Smooth muscle cell (in vitro differentiated cells): ENCODE measurements at regions not wholly inside any gene's neighbourhood (a gene's known extent, or its start where the extent isn't known, plus 50 kb on each side); places are given as distances from the start of the nearest gene placed in this dataset.

Experiments
- DNase-seq: peaks from one replicate; lab custom pipeline; 2025; ENCODE audit not compliant: unreplicated experiment; lab: John Stamatoyannopoulos, UW
- H2AFZ ChIP-seq: fragments of 200-600 bp; sonication (generic); 2 replicates; pipeline ENCODE4 v1.6.0; 2016; ENCODE audit warnings: antibody characterized with exemption, low read depth, mild to moderate bottlenecking
- H3F3A ChIP-seq: fragments of 200-600 bp; sonication (generic); 2 replicates; pipeline ENCODE4 v1.6.0; 2017; ENCODE audit warnings: antibody characterized with exemption, low read depth
- H3K27ac ChIP-seq: fragments of 200-600 bp; sonication (generic); 2 replicates; pipeline ENCODE4 v1.5.1; 2016; ENCODE audit warnings: low read depth, mild to moderate bottlenecking
- H3K27me3 ChIP-seq: fragments of 200-600 bp; sonication (generic); 2 replicates; pipeline ENCODE4 v1.6.1; 2016; ENCODE audit warnings: low read depth, mild to moderate bottlenecking
- H3K36me3 ChIP-seq: fragments of 200-600 bp; sonication (generic); 2 replicates; pipeline ENCODE4 v1.5.1; 2016; ENCODE audit warnings: low read depth
- H3K4me1 ChIP-seq: fragments of 200-600 bp; sonication (generic); 2 replicates; pipeline ENCODE4 v1.5.1; 2016; ENCODE audit warnings: low read depth
- H3K4me2 ChIP-seq: fragments of 200-600 bp; sonication (generic); 2 replicates; pipeline ENCODE4 v1.6.0; 2016; ENCODE audit warnings: mild to moderate bottlenecking
- H3K4me3 ChIP-seq: fragments of 200-600 bp; sonication (generic); 2 replicates; pipeline ENCODE4 v1.5.1; 2016; ENCODE audit warnings: mild to moderate bottlenecking
- H3K79me2 ChIP-seq: fragments of 200-600 bp; sonication (generic); 2 replicates; pipeline ENCODE4 v1.6.0; 2016; ENCODE audit warnings: low read depth, mild to moderate bottlenecking
- H3K9ac ChIP-seq: fragments of 200-600 bp; sonication (generic); 2 replicates; pipeline ENCODE4 v1.6.0; 2016; ENCODE audit warnings: low read depth
- H3K9me3 ChIP-seq: fragments of 200-600 bp; sonication (generic); replicated peaks from 2 replicates; pipeline ENCODE4 v1.5.1; 2016; ENCODE audit warnings: low read depth
- H4K20me1 ChIP-seq: fragments of 200-600 bp; sonication (generic); 2 replicates; pipeline ENCODE4 v1.6.0; 2016; ENCODE audit warnings: low read depth
- CTCF ChIP-seq: fragments of 200-600 bp; sonication (generic); IDR thresholded peaks from 2 replicates; pipeline ENCODE4 v1.5.1; 2017; ENCODE audit warnings: borderline replicate concordance, mild to moderate bottlenecking, antibody characterized with exemption; ENCODE audit not compliant: insufficient read depth, poor library complexity, severe bottlenecking
- WGBS: methylation state at CpG from one replicate; pipeline ENCODE4 v1.1.7; 2016; ENCODE audit warnings: low lambda C conversion rate; 5-methylcytosine and 5-hydroxymethylcytosine counted together

DNA sequence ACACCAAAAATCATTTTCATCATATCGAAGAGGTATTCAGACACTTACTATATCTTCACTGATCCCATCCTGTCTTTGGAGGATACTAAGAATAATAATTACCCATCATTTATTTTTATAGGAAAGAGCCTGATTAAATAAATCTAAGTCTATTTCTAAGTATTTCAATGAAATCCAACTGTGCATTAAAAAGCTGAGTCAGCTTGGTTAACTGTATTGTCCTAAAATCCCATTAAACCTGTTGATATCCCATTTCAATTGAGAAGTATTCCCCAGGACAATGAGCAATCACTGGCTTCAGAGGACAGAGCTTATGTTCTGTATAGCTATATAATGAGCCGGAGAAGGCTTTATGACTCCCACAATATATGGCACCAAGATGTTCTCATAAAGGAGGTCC is 142.0 kb upstream of the RORB start:
- Histone ChIP-seq H3F3A (no peaks in the 10 kb centered on the region), H3K4me2 (no peak overlapping the region), H3K79me2 (no peaks in the 10 kb centered on the region), H3K27me3 (no peaks in the 10 kb centered on the region), H3K9me3 (no peaks in the 10 kb centered on the region), H3K4me1 (peaks cover 4% of the 10 kb centered on the region), H3K9ac (no peak overlapping the region), H3K4me3 (no peak overlapping the region), H3K27ac (no peak overlapping the region), H4K20me1 (no peaks in the 10 kb centered on the region), H2AFZ (no peak overlapping the region), H3K36me3 (no peaks in the 10 kb centered on the region)
- no peak for TF ChIP-seq CTCF
- 90% methylated on average over 2 of the region's 2 CpGs for WGBS
- no peak for DNase-seq

DNA sequence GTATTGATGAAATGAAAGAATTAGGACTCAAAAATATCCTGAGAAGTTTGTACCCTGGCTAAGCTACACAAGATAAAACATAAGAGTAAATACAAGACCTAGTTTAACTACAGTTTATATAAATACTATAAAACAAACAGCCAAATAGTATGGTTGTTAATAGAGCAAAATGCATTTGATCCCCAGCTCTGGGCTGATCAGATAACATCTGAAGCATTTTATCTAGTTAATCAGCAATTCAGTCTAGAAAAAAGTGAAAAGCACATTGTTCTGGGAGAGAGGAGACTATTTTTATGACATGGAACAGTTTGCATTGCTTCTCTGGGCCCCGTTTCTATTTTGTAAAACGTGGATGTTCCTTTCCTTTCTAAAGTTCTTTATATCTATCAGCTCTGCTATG is 139.6 kb upstream of the RORB start:
- Histone ChIP-seq H3K9ac (no peak overlapping the region), H3K27me3 (no peaks in the 10 kb centered on the region), H3K36me3 (no peaks in the 10 kb centered on the region), H4K20me1 (no peaks in the 10 kb centered on the region), H3K79me2 (no peaks in the 10 kb centered on the region), H3K4me3 (no peak overlapping the region), H3F3A (no peaks in the 10 kb centered on the region), H3K4me1 (peaks cover 4% of the 10 kb centered on the region), H3K27ac (no peak overlapping the region), H3K4me2 (no peak overlapping the region), H3K9me3 (no peaks in the 10 kb centered on the region), H2AFZ (peak overlapping the region; percentile 39)
- no peak for TF ChIP-seq CTCF
- no peak for DNase-seq
- 50% methylated on average over 2 of the region's 2 CpGs for WGBS

GRCh38 chr9:74358959-74359358 is 138.2 kb upstream of the RORB start:
- TF ChIP-seq CTCF = no peak
- no peak overlapping the region for H3K9ac ChIP-seq
- no peaks in the 10 kb centered on the region for H3K36me3 ChIP-seq
- H3F3A ChIP-seq = no peaks in the 10 kb centered on the region
- no peaks in the 10 kb centered on the region for H4K20me1 ChIP-seq
- peak overlapping the region; percentile 40 for H3K27ac ChIP-seq
- WGBS = 46% methylated on average over 4 of the region's 4 CpGs
- H3K4me2 ChIP-seq = peak overlapping the region; percentile 20
- no peaks in the 10 kb centered on the region for H3K79me2 ChIP-seq
- no peak for DNase-seq
- H3K27me3 ChIP-seq = no peaks in the 10 kb centered on the region
- no peak overlapping the region for H3K4me3 ChIP-seq
- H3K4me1 ChIP-seq = peaks cover 4% of the 10 kb centered on the region
- peak overlapping the region; percentile 1 for H2AFZ ChIP-seq
- no peaks in the 10 kb centered on the region for H3K9me3 ChIP-seq

DNA sequence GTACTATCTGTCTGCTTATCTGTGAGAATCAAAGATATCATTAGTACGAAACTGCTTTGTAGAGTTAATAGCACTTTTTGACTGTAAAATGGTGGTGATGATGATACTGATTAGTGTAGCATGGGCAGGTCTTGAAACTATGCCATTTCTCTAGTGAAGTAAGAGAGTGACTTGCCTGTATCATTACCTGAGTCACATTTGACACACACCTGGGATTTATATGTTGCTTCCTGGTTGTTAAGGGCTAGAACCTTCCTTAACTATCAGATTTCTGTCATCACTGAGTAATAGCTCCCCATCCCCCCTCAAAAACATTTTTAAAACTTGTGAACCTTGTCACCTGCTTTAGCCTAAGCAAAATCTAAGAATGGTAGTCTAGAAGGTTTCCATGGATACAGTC is 135.6 kb upstream of the RORB start:
- Histone ChIP-seq H3F3A (no peaks in the 10 kb centered on the region), H3K9ac (no peak overlapping the region), H3K27ac (no peak overlapping the region), H3K4me2 (no peak overlapping the region), H3K79me2 (no peaks in the 10 kb centered on the region), H2AFZ (no peak overlapping the region), H4K20me1 (no peaks in the 10 kb centered on the region), H3K9me3 (no peaks in the 10 kb centered on the region), H3K4me3 (no peak overlapping the region), H3K27me3 (no peaks in the 10 kb centered on the region), H3K36me3 (no peaks in the 10 kb centered on the region), H3K4me1 (peaks cover 4% of the 10 kb centered on the region)
- no peak for TF ChIP-seq CTCF
- no peak for DNase-seq
- WGBS = 81% methylated on average over 1 of the region's 1 CpG
